Dermis microvascular lymphatic vessel endothelial cell (primary cell): ENCODE measurements at regions not wholly inside any gene's neighbourhood (a gene's known extent, or its start where the extent isn't known, plus 50 kb on each side); places are given as distances from the start of the nearest gene placed in this dataset.

Source experiments
- DNase-seq, 2 donors: peaks; one replicate each; pipeline versions ENCODE4 v3.0.0 to v3.0.0-alpha.2; 2010; ENCODE audit warnings: low read depth in 2 of 2

- no peak for DNase-seq
These were observed 733.3 kb upstream of the FANCL start for GRCh38 chr2:58974426-58974825.

- no peak for DNase-seq
These were observed 732.7 kb upstream of the FANCL start for GRCh38 chr2:58973811-58974281.

DNA sequence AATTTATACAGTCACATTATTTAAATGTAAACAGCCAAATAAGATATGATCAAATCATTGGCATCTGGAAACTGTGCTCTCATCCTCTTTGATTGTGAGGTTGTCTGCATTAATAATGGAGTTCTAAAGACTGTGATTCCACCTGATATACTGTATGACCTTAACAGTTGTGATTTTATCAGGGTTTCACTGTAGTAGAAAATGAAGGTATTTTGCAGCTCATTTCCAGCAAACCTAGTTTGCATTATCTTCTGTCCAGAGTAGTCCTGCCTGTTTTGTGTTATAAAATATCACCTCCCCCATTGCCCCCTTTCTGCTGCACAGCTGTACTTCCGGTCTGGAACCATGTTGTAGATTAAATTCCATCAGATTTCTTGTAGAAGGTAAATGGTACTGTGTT, 731.6 kb upstream of the FANCL start:
- DNase-seq, result no peak

DNA sequence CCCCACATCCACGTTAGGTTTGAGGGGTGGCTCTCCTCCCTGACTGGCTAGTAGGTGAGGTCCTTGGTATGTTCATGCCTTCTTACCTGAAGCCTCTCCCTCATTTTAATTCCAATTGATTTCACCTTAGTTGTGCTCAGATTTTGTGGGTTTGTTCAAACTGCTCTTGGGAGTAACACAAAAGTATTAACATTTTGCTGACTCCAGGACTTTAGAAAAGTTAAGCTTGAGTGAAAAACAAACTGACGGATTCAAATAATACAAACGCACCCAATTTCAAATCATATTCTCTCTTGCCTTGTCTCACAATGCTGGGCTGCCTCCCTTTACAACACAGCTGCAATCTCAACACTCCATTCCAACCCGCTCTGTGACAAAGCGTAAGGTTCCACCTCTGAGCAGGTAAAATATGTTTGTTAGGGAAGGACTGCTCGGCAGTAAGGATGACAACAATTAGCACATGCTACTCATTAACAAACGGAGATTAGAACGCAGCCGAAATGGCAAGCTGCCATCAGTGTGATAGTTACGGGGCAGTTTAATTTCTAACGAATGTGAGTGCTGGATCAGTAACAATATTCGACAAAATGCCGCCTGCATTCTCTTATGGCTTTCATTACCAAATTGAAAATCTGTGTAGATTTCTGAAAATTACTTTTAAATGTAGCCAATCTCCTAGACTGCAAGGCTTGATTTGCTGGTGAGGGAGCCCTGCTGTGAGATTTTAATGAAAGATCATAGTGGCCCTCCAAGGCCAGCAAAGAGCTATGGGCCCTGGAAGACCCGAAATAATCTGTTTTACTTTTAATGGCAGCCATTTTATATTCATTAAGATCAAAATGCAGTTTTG, 730.6 kb upstream of the FANCL start:
- no peak for DNase-seq

- DNase-seq, result no peak
These were observed 729.2 kb upstream of the FANCL start for GRCh38 chr2:58970365-58970764.

GRCh38 chr2:58968885-58969284, 727.8 kb upstream of the FANCL start:
- no peak for DNase-seq

GRCh38 chr2:58967736-58968135, 726.6 kb upstream of the FANCL start:
- no peak for DNase-seq

DNA sequence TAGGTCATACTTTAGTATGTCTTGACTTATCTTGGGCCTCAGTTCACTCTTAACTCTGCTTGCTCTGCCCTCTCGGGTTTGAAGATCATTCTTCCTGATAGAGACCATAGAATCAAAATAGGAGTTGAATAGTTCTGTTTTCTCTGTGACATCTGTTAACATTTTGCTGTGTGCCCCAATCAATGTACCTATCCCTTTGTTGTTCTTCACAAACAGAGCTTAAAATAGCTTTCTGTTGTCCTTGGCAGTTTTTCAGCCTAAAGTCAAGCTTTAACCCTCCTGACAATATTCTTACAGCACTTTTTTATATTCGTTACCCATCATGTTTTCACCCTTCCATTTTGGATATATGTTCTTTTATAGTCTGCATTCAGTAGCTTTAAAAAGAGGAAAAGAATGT, 724.5 kb upstream of the FANCL start:
- no peak for DNase-seq

DNA sequence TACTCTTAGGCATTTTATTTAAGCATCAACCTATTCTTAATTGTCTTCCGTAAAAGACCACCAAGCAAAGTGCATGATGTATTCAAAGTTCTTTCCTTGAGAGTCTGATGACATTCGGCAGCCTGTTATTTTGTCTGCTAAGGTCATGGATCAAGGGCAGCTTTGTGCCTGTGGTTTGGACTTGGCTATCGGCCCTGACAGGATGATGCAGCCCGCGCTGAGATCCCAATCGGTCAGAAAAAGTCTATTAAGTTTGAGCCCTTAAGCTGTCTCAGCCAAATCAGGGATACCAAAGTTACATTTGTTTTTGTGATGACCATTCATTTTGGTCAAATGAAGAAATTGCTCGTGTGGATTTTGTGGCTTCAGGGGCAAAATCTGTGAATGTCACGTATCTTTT, 718.9 kb upstream of the FANCL start:
- DNase-seq, result no peak

DNA sequence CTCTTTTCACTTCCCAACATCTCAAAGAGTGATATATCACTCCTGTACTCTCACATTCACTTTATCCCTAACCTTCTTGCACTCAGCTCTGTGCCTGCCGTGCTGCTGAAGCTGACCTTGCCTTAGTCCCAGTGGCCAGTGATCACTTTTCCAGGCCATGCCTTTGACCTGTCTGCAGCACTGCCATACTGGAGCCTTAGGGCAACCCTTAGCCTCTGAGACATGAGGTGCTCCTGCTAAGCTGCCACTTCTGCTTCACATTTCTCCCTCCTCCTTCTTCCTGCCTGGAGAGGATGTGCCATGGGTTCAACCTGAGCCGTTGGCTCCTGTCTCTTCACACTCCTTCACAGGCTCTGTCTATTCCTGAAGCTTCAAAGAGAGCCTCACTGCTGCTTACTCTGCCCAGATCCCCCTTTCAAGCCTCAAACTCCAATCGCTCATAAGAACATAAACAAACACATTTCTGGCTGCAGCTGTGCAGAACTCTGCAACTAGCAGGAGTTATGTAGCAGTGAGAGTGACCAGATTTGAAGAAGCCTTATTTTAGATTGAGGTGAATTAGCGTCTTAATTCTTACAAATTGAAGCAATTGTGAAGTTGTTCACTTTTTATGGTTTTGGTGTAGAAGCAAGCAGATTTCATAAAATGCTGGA, 716.2 kb upstream of the FANCL start:
- DNase-seq, result no peak

DNA sequence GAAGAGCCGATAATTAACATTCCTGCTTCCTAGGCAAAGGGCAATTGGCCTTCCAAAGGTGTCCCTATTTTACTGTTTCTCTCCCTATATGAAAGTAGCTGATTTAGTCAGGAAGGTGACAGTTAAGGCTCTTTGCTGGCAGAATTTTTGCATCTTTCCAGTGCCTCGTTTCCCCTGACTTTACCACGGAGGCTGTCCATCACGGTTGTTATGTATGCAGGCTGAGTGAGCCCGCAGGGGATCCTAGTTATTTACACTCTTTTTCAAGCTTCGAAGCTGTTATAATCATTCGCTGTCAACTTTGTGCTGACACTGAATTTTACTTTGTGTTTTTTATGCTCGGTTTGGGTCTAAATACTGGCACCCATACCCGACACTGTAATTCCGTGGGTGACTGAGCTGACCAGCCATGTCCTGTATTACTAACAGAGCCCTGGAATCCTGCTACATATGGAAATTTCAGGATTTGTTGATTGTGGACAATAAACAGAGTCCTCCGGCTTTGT, 713.8 kb upstream of the FANCL start:
- DNase-seq, result no peak

DNA sequence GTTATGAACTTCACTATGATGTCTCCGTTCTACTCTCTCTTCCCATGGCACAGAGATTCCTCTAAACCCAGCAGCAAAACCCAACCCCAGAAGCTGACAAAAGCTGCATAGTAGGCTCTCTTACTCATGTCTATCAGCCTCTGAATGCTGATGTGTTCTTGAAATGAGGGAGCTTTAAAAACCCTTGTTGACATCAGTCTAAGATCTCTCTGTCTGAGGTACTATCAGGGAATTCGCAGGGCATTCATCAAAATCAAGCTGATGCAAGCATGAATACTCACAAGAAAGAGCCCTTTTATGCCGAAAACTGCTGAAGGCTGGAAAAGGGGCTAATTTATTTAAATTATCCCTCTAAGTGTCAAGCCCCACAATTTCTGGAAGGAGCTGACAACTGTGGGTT, 710.6 kb upstream of the FANCL start:
- no peak for DNase-seq

DNA sequence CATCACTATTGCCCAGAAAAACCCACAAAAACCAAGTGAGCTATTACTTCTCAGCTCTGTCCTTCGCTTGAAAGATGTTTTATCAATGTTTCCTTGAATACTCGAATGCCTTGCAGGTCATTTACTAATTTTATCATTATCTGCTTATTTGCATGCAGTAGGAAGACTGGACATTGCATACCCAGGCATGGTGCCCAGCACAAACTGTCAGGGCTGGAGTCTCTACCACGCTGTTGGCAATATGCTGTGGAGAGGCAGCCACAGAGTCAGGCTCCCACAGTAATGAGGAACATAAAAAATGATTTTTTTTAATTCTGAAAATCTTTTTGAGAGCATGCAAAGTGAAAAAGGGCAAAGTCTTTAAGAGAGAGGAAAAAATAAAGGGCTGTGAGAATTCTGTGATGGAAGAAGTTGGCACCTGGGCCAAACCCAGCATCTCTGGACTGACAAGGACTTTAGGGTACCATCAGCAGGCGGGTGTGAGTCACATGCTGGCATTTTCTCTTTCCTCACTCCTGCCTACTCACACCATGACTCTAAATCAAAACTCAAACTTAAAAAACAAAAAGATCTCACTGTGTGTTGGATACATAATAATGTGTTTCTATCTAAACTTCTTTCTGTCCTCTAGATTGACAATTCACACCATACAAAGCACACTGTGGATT, 709.8 kb upstream of the FANCL start:
- no peak for DNase-seq

GRCh38 chr2:58939388-58939787, 698.3 kb upstream of the FANCL start:
- DNase-seq, result no peak

- DNase-seq, result no peak
These were observed 697.9 kb upstream of the FANCL start for GRCh38 chr2:58938988-58939387.

DNA sequence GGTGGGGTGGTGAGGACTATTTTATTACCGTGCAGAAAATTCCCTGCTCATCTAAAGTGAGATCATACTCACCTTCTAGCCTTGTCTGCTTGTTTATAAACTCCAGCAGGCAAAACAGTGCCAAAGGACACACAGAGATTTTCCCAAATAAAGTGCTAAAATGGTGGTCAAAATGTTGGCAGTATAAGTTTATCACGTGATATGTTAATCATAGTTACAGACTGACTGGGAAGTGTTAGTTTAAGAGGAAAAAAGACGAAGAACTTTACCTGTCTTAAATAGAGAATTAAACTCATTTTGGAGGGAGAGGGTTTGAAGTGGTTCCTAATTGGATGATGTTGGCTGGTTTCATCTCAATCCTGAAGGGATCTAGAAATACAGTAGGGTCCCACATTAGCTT, 691.7 kb upstream of the FANCL start:
- DNase-seq, result no peak

DNA sequence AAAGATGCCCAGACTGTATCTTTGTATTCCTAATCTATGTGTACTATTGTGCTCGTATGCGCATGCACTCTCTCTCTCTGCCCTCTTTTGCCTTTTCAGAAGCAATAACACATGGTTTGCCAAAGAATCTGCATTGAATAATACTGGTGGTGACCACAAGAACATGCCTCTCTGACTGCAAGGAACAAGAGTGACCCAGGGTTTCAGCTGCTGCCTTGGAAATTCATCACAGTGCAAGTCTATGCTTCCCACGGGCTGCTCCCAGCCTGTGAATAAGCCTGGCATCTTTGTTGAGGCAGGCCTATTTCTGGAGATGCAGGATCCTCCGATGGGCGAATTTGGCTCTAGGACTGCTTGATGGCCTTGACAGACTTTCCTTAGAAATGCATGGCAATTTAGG, 689.4 kb upstream of the FANCL start:
- no peak for DNase-seq

GRCh38 chr2:58928973-58929372, 687.8 kb upstream of the FANCL start:
- DNase-seq, result no peak

GRCh38 chr2:58928391-58928790, 687.3 kb upstream of the FANCL start:
- no peak for DNase-seq

DNA sequence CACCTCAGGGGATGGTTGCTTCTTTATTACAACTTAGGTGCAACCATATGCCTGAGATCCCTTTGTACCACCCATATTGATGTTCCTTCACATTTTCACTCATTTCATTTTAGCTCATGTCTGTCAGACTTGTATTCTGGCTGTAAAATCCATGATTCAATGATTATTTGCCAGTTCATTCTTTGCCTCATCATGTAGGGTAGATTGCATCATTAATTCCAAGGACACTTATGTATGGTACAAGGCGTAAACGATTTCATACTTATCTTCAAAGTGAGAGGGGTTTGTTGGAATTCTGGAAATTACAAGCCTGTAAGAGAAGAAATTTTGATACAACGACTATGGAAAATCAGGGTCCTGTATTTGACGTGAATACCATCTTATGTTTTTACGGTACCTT, 685.0 kb upstream of the FANCL start:
- no peak for DNase-seq

- no peak for DNase-seq
These were observed 684.6 kb upstream of the FANCL start for GRCh38 chr2:58925676-58926081.

DNA sequence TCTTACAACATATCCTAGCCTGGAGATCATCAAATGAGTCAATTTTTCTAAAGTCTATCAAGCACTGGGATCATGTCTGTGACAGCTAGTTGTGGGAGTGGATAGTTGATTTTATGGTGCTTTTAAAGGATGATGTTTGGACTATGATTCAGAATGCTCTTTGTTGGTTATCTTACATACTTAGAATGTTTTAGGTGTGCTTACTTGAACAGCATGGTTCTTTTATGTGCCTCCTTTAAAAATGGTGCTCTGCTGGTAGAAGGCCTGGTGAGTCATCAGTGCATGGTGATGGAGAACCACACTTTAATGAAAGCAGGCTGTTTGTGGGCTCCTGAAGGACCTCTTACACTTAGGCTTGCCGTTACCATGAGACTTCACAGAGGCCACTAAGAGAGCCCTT, 682.7 kb upstream of the FANCL start:
- DNase-seq, result no peak
